Pons (tissue), 1 donor: ENCODE measurements at regions not wholly inside any gene's neighbourhood (a gene's known extent, or its start where the extent isn't known, plus 50 kb on each side); places are given as distances from the start of the nearest gene placed in this dataset.

ENCODE experiments used
- DNase-seq: peaks from one replicate; pipeline ENCODE4 v3.0.0-alpha.2; 2016; ENCODE audit warnings: low spot score

GRCh38 chr4:20353646-20354045 is 101.9 kb downstream of the SLIT2 start:
- DNase-seq: no peak

- no peak for DNase-seq
Observed at GRCh38 chr4:20354120-20354519, 102.4 kb downstream of the SLIT2 start.

- DNase-seq: peak; percentile 90
Observed at GRCh38 chr4:20356565-20356964, 104.9 kb downstream of the SLIT2 start.

- DNase-seq: no peak
Observed at GRCh38 chr4:20358110-20358509, 106.4 kb downstream of the SLIT2 start.

GRCh38 chr4:20359692-20360091 is 108.0 kb downstream of the SLIT2 start:
- DNase-seq: no peak

- no peak for DNase-seq
Observed at GRCh38 chr4:20362148-20362547, 110.4 kb downstream of the SLIT2 start.

GRCh38 chr4:20364969-20365368 is 113.3 kb downstream of the SLIT2 start:
- no peak for DNase-seq

GRCh38 chr4:20367446-20367845 is 115.7 kb downstream of the SLIT2 start:
- DNase-seq: no peak

GRCh38 chr4:20368926-20369325 is 117.2 kb downstream of the SLIT2 start:
- no peak for DNase-seq

- DNase-seq: no peak
Observed at GRCh38 chr4:20370274-20370673, 118.6 kb downstream of the SLIT2 start.

GRCh38 chr4:20376070-20376469 is 124.4 kb downstream of the SLIT2 start:
- no peak for DNase-seq

GRCh38 chr4:20378181-20378580 is 126.5 kb downstream of the SLIT2 start:
- no peak for DNase-seq

GRCh38 chr4:20381005-20381404 is 129.3 kb downstream of the SLIT2 start:
- DNase-seq: no peak

GRCh38 chr4:20383283-20383682 is 131.6 kb downstream of the SLIT2 start:
- DNase-seq: no peak

- DNase-seq: no peak
Observed at GRCh38 chr4:20383969-20384368, 132.3 kb downstream of the SLIT2 start.

- DNase-seq: no peak
Observed at GRCh38 chr4:20384456-20384855, 132.8 kb downstream of the SLIT2 start.

- DNase-seq: no peak
Observed at GRCh38 chr4:20386001-20386740, 134.5 kb downstream of the SLIT2 start.

- no peak for DNase-seq
Observed at GRCh38 chr4:20386906-20387305, 135.2 kb downstream of the SLIT2 start.

GRCh38 chr4:20391198-20391597 is 139.5 kb downstream of the SLIT2 start:
- no peak for DNase-seq

GRCh38 chr4:20391912-20392311 is 140.2 kb downstream of the SLIT2 start:
- no peak for DNase-seq

- DNase-seq: peak; percentile 45
Observed at GRCh38 chr4:20393486-20394100, 141.9 kb downstream of the SLIT2 start.

GRCh38 chr4:20394512-20394911 is 142.8 kb downstream of the SLIT2 start:
- peak; percentile 66 for DNase-seq

- peak; percentile 84 for DNase-seq
Observed at GRCh38 chr4:20395160-20395773, 143.6 kb downstream of the SLIT2 start.
